Fibroblast of lung (primary cell): ENCODE measurements at regions not wholly inside any gene's neighbourhood (a gene's known extent, or its start where the extent isn't known, plus 50 kb on each side); places are given as distances from the start of the nearest gene placed in this dataset.
"Not testable (repeated sequence)": the region's sequence is repeated elsewhere in the genome, so short reads cannot be mapped to it uniquely, and the experiment has no call there.

Experiments used
- DNase-seq, 2 donors: peaks; one replicate each; pipeline versions ENCODE4 v3.0.0 to v3.0.0-alpha.2; 2010; ENCODE audit warnings: low read depth in 2 of 2
- H2AFZ ChIP-seq: 2 replicates; pipeline ENCODE4 v1.5.1; 2012; ENCODE audit warnings: low read length, control low read depth, inconsistent platforms
- H3K27ac ChIP-seq: 2 replicates; pipeline ENCODE4 v1.5.1; 2011; ENCODE audit warnings: low read length, control low read depth; ENCODE audit not compliant: insufficient read depth
- H3K27me3 ChIP-seq: 2 replicates; pipeline ENCODE4 v1.5.1; 2011; ENCODE audit warnings: mild to moderate bottlenecking, low read length; ENCODE audit not compliant: control insufficient read depth, insufficient read depth
- H3K36me3 ChIP-seq: 2 replicates; pipeline ENCODE4 v1.5.1; 2011; ENCODE audit warnings: low read length; ENCODE audit not compliant: control insufficient read depth, insufficient read depth
- H3K4me1 ChIP-seq: 2 replicates; pipeline ENCODE4 v1.5.1; 2011; ENCODE audit warnings: low read length; ENCODE audit not compliant: control insufficient read depth, insufficient read depth; ENCODE audit errors: extremely low read depth
- H3K4me2 ChIP-seq: 2 replicates; pipeline ENCODE4 v1.5.1; 2011; ENCODE audit warnings: low read length, control low read depth; ENCODE audit not compliant: insufficient read depth; ENCODE audit errors: extremely low read depth
- H3K4me3 ChIP-seq, 4 experiments: fragments of 200-600 bp in 1 of 4; sonication (generic) in 1 of 4; replicated peaks in 1 of 4; 2 replicates each; pipeline ENCODE4 v1.5.1; 2011 to 2016; ENCODE audit warnings: low read length in 4 of 4, low read depth in 3 of 4, mild to moderate bottlenecking in 3 of 4, control low read depth in 2 of 4, inconsistent platforms in 1 of 4, mixed read lengths in 1 of 4; ENCODE audit not compliant: insufficient read depth in 1 of 4; ENCODE audit errors: control extremely low read depth in 1 of 4
- H3K79me2 ChIP-seq: 2 replicates; pipeline ENCODE4 v1.5.1; 2012; ENCODE audit warnings: mild to moderate bottlenecking, low read length, inconsistent platforms; ENCODE audit not compliant: control insufficient read depth, insufficient read depth
- H3K9ac ChIP-seq: 2 replicates; pipeline ENCODE4 v1.5.1; 2011; ENCODE audit warnings: mild to moderate bottlenecking, low read length, control low read depth; ENCODE audit not compliant: insufficient read depth
- H3K9me3 ChIP-seq: 2 replicates; pipeline ENCODE4 v1.5.1; 2012; ENCODE audit warnings: low read depth, low read length; ENCODE audit not compliant: control insufficient read depth, insufficient read depth
- H4K20me1 ChIP-seq: 2 replicates; pipeline ENCODE4 v1.5.1; 2011; ENCODE audit warnings: low read length; ENCODE audit not compliant: control insufficient read depth, insufficient read depth; ENCODE audit errors: extremely low read depth

DNA sequence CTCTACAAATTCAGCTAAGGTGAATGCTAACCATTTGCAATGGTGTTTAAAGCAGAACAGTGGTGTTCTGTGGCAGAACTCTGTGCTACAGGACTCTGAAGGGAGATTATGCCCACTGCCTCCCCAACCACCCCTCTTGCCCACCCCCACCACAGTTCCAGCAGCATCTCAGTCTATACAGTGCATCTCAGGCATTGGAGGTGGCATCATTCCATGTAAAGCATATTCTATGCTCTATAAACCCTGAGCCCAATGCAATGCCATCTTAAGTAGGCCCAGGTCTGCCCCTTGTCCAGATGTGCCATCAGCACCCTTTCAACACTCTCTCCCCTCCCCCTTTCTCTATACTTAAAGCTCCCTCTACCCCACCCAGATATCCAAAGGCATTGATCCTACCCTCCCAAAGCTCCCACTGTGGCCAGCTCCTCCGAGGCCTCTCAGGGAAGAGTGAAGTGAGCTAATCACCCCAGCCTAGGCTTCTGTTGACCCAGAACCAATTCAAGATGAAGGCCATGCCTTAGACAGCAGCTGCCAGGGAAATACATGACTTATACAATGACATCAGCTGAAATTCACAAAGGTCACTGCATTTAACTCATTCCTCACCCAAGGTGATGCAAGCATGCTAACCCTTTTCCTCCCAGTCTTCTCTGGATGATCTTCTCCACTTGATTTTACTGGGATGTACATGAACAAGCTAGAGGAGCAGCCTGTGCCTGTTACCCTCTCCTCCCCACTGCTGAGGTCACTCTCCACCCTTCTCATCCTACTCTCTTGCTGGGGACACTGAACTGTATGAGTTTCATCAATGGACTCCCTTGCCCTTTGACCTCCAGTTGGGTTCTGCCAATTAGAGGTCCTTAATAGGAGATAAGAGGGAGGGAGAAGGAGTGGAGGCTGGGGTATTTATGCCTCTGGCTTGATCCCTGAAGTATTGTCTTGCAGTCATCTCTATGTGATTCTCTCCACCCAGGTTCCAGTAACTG lies 353.9 kb downstream of the GOLGA6L6 start:
- not testable (repeated sequence) for H3K4me3 ChIP-seq, H3K4me1 ChIP-seq, H3K27me3 ChIP-seq, H4K20me1 ChIP-seq, H3K9me3 ChIP-seq, DNase-seq, H3K79me2 ChIP-seq, H3K9ac ChIP-seq, H3K27ac ChIP-seq, H3K4me2 ChIP-seq, H3K36me3 ChIP-seq, H2AFZ ChIP-seq

DNA sequence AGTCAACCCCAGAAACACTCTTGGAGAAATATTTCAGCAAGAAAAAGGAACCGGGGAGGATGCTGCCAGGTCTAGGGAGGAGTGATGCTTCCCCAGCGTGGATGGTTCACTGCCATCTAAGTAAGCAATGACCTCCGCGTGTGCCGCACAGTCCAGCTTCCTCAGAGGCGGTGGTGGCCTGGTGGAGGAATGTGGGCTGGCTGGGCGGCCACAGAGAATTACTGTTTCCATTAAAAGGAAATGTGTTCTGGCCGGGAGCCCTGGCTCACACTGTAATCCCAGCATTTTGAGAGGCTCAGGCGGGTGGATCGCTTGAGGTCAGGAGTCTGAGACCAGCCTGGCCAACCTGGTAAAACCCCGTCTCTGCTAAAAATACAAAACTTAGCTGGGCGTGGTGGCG lies 356.7 kb downstream of the GOLGA6L6 start:
- not testable (repeated sequence) for H3K27me3 ChIP-seq, H4K20me1 ChIP-seq, H2AFZ ChIP-seq, H3K4me3 ChIP-seq, H3K9ac ChIP-seq, H3K9me3 ChIP-seq, H3K4me1 ChIP-seq, H3K36me3 ChIP-seq, H3K4me2 ChIP-seq, H3K27ac ChIP-seq, H3K79me2 ChIP-seq, DNase-seq

DNA sequence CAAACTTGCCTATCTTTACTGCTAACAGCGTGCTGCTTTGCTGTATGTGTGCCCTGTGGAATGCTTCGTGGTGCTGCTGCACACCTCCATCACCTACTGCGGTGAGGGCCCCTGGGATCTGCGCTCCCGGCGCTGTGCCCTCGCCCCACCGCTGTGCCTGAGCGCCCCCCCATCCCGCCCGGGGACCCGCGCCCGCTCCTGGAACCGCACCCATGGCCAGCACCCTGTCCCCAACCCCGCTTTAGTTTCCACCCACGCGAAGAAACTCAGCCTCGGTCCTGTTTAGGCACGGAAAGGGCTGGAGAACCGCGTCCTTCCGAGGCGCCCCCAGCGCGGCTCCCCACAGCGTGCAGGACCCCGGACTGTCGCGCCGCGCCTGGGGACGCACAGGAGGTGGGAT lies 373.4 kb downstream of the GOLGA6L6 start:
- H3K79me2 ChIP-seq, DNase-seq, H3K27me3 ChIP-seq, H3K9me3 ChIP-seq, H3K4me1 ChIP-seq, H4K20me1 ChIP-seq, H3K4me2 ChIP-seq, H2AFZ ChIP-seq, H3K36me3 ChIP-seq, H3K27ac ChIP-seq, H3K9ac ChIP-seq, H3K4me3 ChIP-seq: not testable (repeated sequence)

DNA sequence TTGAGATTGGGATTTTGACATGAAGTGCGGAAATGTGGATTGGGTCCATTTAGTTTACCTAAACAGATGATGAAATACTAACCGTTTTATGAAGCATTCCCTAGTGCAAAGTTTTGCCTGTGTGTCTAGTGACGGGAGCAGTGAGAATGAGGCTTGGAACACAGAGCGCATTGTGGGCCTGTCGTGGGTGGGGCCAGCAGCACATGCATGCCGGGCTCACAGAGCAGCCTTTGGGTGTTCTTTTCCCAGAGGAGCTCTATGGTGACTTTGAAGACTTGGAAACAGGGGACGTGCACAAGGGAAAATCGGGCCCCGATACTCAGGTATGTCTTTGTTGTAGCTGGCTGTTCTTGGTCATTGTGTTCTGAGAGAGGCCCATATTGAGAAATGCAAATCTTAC lies 388.1 kb downstream of the GOLGA6L6 start:
- not testable (repeated sequence) for H3K79me2 ChIP-seq, H4K20me1 ChIP-seq, H3K36me3 ChIP-seq, H3K27me3 ChIP-seq, H3K4me1 ChIP-seq, DNase-seq, H3K27ac ChIP-seq, H3K4me3 ChIP-seq, H3K9ac ChIP-seq, H3K9me3 ChIP-seq, H3K4me2 ChIP-seq, H2AFZ ChIP-seq

DNA sequence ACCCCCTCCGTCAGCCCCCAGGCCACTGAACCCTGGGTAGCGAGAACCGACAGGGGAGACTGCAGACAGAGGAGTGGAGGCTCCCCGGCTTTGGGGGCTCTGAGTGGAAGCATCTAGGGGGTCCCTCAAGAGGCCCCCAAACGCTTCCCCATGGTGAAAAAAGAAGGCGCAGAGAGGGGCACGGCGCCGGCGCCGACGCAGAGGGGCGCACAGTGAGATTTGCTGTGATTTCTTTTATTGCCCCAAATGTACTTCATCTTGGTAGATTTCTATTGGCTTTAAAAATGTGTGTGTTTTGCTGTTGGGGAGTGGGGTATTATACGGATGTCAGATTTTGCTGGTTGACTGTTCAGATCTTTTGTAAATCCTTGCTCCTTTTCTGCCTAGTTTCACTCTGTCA lies 392.9 kb downstream of the GOLGA6L6 start:
- not testable (repeated sequence) for H4K20me1 ChIP-seq, H3K4me1 ChIP-seq, H3K9me3 ChIP-seq, H3K36me3 ChIP-seq, H3K4me3 ChIP-seq, H3K79me2 ChIP-seq, H3K27me3 ChIP-seq, DNase-seq, H3K27ac ChIP-seq, H3K4me2 ChIP-seq, H3K9ac ChIP-seq, H2AFZ ChIP-seq

DNA sequence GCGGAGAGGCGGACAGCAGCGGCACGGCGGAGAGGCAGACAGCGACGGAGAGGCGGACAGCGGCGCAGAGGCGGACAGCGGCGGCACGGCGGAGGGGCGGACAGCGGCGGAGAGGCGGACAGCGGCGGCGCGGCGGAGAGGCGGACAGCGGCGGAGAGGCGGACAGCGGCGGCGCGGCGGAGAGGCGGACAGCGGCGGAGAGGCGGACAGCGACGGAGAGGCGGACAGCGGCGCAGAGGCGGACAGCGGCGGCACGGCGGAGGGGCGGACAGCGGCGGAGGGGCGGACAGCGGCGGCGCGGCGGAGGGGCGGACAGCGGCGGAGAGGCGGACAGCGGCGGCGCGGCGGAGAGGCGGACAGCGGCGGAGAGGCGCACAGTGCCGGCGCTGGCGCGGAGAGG lies 393.6 kb downstream of the GOLGA6L6 start:
- H3K27me3 ChIP-seq, H3K9me3 ChIP-seq, H3K4me2 ChIP-seq, DNase-seq, H3K4me3 ChIP-seq, H3K79me2 ChIP-seq, H3K36me3 ChIP-seq, H4K20me1 ChIP-seq, H3K4me1 ChIP-seq, H2AFZ ChIP-seq, H3K9ac ChIP-seq, H3K27ac ChIP-seq: not testable (repeated sequence)
